22Rv1 (cell line): ENCODE measurements at regions not wholly inside any gene's neighbourhood (a gene's known extent, or its start where the extent isn't known, plus 50 kb on each side); places are given as distances from the start of the nearest gene placed in this dataset.
A peak's percentile ranks its signal among the peaks of the same experiment; 100 is the strongest.

ENCODE experiments used
- H3K27ac ChIP-seq: fragments of 450-650 bp; 2 replicates; pipeline ENCODE4 v1.5.1; 2017
- ZFX ChIP-seq: fragments of 450-650 bp; IDR thresholded peaks from 2 replicates; pipeline ENCODE4 v1.6.1; 2017; ENCODE audit warnings: antibody characterized with exemption, borderline replicate concordance
- TF ChIP-seq, protein P1 (sequence below): fragments of 450-650 bp; IDR thresholded peaks from 2 replicates; pipeline ENCODE4 v1.5.1; 2017; ENCODE audit warnings: mild to moderate bottlenecking

DNA sequence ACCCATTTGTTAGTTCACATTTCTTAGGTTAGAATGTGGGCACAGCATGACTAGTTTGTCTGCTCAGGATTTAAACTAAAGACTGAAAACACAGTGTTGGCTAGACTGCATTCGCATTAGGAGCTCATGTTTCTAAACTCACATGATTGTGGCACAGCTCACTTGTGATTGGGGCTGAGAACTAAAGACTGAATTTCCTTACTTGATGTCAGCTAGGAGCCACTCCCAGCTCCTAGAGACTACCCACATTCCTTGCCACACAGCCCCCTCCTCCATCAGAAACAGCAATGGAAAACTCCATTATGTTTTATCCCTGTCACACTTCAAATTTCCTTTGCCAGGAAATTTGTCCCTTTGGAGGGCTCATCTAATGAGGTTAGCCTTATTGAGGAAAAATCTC lies 170.2 kb upstream of the NUDT6 start:
- no peak overlapping the region for H3K27ac ChIP-seq
- TF ChIP-seq ZFX, result no peak
- TF ChIP-seq, protein P1, sequence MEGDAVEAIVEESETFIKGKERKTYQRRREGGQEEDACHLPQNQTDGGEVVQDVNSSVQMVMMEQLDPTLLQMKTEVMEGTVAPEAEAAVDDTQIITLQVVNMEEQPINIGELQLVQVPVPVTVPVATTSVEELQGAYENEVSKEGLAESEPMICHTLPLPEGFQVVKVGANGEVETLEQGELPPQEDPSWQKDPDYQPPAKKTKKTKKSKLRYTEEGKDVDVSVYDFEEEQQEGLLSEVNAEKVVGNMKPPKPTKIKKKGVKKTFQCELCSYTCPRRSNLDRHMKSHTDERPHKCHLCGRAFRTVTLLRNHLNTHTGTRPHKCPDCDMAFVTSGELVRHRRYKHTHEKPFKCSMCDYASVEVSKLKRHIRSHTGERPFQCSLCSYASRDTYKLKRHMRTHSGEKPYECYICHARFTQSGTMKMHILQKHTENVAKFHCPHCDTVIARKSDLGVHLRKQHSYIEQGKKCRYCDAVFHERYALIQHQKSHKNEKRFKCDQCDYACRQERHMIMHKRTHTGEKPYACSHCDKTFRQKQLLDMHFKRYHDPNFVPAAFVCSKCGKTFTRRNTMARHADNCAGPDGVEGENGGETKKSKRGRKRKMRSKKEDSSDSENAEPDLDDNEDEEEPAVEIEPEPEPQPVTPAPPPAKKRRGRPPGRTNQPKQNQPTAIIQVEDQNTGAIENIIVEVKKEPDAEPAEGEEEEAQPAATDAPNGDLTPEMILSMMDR, result no peak

DNA sequence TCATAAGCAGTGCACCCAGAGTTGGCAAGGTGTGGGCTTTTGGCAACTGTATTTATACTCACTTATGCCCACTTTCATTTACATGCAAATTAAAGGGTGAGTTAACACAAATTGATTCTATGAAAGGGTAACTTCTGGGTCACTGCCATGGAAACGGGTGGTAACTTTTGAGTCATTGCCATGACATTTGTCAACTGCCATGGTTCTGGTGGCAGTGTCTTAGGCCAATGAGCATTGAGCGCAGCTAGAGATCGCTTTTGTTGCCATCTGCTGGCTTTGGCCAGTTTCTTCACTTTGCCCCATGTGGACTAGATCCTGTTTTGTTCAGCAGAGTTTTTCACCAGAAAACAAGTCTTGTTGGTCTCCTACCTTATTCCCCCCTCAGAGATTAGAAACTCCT lies 170.8 kb upstream of the NUDT6 start:
- H3K27ac ChIP-seq, result no peak overlapping the region
- TF ChIP-seq, protein P1, result no peak
- TF ChIP-seq ZFX, result no peak

DNA sequence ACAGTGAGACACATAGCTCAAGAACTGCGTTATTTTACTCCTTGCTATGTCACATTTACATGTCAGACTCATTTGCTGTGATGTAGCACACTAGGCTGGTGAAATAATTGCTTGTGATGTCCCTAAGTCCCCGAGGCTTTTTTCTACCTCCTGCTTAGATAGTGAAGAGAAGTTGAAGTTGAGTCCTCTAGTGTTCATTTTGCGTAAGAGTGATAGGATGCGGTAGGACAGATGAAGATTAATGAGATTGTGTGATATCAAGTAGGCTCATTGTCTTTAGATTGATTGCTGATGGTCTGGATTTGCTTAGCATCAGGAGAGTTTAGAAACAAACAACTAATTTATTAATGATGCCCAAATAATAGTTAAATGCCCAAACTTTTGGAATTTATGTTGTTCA lies 173.6 kb upstream of the NUDT6 start:
- H3K27ac ChIP-seq, result no peak overlapping the region
- TF ChIP-seq, protein P1, result peak; percentile 26; the same call in 1 of the 2 replicates
- no peak for TF ChIP-seq ZFX

DNA sequence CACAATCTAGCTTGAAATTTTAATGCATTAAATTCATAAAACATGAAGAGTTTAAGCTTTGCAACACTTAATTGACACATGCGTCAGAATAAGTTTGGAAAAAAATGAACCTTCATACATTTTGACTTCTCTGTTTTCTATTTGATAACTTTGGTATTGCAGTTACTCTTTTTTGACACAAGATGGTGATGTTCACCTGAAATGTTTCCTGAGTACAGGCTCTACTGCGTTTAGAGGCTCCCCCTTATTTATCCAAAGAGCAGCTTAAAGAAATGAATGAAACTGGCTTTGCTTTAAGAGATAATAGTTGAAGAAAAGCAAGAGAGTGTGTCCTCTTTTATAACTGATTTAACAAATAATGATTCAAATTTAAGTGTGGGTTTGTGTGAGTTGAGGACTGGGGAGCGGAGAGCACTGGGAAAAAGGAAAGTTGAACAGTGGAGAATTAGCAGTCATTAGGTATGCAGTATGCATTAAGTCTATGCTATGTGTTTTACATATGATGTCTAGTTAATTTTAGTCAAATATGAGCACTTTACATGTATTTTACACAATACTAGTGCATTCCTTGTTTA lies 180.6 kb upstream of the NUDT6 start:
- TF ChIP-seq ZFX, result no peak
- TF ChIP-seq, protein P1, result peak; percentile 75
- no peak overlapping the region for H3K27ac ChIP-seq

DNA sequence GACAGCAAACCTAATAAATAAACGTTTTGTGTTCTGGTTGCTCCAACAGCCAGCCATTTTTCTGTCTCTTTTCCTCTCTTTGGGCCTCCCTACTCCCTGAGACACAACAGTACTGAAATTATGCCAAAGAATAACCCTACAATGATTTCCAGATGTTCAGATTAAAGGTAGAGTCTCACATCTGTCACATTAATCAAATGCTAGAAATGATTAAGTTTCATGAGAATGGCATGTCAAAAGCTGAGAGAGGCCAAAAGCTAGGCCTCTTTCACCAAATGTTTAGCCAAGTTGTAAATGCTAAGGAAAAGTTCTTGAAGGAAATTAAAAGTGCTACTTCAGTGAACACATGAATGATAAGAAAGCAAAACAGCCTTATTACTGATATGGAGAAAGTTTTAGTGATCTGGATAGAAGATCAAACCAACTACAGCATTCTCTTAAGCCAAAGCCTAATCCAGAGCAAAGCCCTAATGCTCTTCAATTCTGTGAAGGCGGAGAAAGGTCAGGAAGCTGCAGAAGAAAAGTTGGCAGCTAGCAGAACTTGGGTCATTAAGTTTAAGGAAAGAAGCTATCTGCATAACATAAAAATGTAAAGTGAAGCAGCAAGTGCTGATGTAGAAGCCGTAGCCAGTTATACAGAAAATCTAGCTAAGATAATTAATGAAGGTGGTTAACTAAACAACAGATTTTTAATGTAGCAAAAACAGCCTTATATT lies 182.1 kb upstream of the NUDT6 start:
- H3K27ac ChIP-seq, result no peak overlapping the region
- TF ChIP-seq, protein P1, result no peak
- TF ChIP-seq ZFX, result no peak

DNA sequence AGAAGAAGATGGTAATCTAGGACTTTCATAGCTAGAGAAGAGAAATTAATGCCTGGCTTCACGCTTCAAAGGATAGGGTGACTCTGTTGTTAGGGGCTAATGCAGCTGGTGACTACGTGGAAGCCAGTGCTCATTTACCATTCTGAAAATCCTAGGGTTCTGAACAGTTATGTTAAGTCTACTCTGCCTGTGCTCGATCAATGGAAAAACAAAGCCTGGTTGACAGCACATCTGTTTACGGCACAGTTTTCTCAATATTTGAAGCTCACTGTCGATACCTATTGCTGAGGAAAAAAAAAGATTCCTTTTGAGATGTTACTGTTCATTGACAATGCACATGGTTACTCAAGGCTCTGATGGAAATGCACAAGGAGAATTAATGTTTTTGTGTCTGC lies 182.6 kb upstream of the NUDT6 start:
- no peak for TF ChIP-seq ZFX
- TF ChIP-seq, protein P1, result no peak
- H3K27ac ChIP-seq, result no peak overlapping the region

DNA sequence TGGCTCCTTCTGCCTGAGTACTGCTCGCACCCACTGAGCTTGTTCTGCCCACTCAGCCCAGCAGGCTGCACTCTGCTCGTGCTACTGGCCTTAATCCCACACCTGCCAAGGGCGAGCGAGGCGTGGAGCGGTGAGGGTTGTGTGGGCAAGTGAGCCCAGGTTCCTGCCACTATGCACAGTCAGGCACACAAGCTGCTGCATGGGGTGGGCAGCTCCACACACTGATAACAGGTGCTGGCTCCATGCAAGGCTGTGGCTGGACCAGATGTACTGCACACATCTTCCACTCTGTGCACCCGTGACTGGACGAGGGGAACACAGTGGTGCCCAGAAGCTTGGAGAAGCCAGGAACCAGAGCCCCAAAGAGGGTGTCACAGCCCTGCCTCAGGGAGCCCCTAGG lies 184.3 kb upstream of the NUDT6 start:
- H3K27ac ChIP-seq, result no peak overlapping the region
- TF ChIP-seq, protein P1, result no peak
- no peak for TF ChIP-seq ZFX
